ENCODE measurements at regions not wholly inside any gene's neighbourhood (a gene's known extent, or its start where the extent isn't known, plus 50 kb on each side); places are given as distances from the start of the nearest gene placed in this dataset.

- TF ChIP-seq CTCF (IDR thresholded peaks at IDR 0.05 in 4 of 5, conservative IDR thresholded peaks at IDR 0.05 in 1 of 5) (no peak), POLR2A (IDR thresholded peaks at IDR 0.05) (no peak)
These were observed 235.6 kb downstream of the KCNA4 start for GRCh38 chr11:29781268-29781667.
